ENCODE measurements at regions not wholly inside any gene's neighbourhood (a gene's known extent, or its start where the extent isn't known, plus 50 kb on each side); places are given as distances from the start of the nearest gene placed in this dataset.

- no peak for TF ChIP-seq FOXP2 (optimal IDR thresholded peaks at IDR 0.05; ENCODE audit: control extremely low read depth, extremely low read length, insufficient read depth)
- TF ChIP-seq POLR2AphosphoS5 (IDR thresholded peaks at IDR 0.05; ENCODE audit: borderline replicate concordance, low read depth, low read length), result no peak
- TF ChIP-seq EZH2 (IDR thresholded peaks at IDR 0.05), result no peak
Observed at GRCh38 chr22:48724899-48725298, 1102.8 kb downstream of the BRD1 start.
